Activated CD8-positive, alpha-beta T cell treated with anti-CD3 and anti-CD28 coated beads, Interleukin-2, amount 10 ng/mL, durations not matched to agents 7 days and 5 days (primary cell): ENCODE measurements at regions not wholly inside any gene's neighbourhood (a gene's known extent, or its start where the extent isn't known, plus 50 kb on each side); places are given as distances from the start of the nearest gene placed in this dataset.

Source experiments
- ATAC-seq: fragments of 150-1000 bp; cut with Tn5 transposase; one replicate; pipeline ENCODE4 v1.10.0; 2021; ENCODE audit warnings: moderate library complexity
- CTCF ChIA-PET: fragments of 350-600 bp; sonication (Branson Sonifier 250); formaldehyde crosslinking; loops from one replicate; lab custom pipeline; 2021; ENCODE audit warnings: antibody characterized with exemption; lab: Charles Lee
- POLR2A ChIA-PET: fragments of 350-600 bp; sonication (Branson Sonifier 250); formaldehyde crosslinking; loops from one replicate; lab custom pipeline; 2021; ENCODE audit warnings: antibody characterized with exemption; lab: Charles Lee
- DNase-seq: peaks from one replicate; pipeline ENCODE4 v3.0.0-alpha.2; 2020
- H3K27ac Mint-ChIP-seq: one replicate; pipeline ENCODE4 v1.8.0; 2021; ENCODE audit warnings: mild to moderate bottlenecking, mixed read lengths
- H3K27me3 Mint-ChIP-seq: one replicate; pipeline ENCODE4 v1.8.0; 2021; ENCODE audit warnings: low read depth, mixed read lengths
- H3K36me3 Mint-ChIP-seq: one replicate; pipeline ENCODE4 v1.8.0; 2021; ENCODE audit warnings: low read depth, mixed read lengths
- H3K4me1 Mint-ChIP-seq: one replicate; pipeline ENCODE4 v1.8.0; 2021; ENCODE audit warnings: low read depth, mixed read lengths
- H3K4me3 Mint-ChIP-seq: one replicate; pipeline ENCODE4 v1.8.0; 2021; ENCODE audit warnings: mild to moderate bottlenecking, mixed read lengths
- H3K9me3 Mint-ChIP-seq: one replicate; pipeline ENCODE4 v1.8.0; 2022; ENCODE audit warnings: mixed read lengths; ENCODE audit not compliant: insufficient read depth

- Mint-ChIP-seq H3K4me1 (no peaks in the 10 kb centered on the region), H3K36me3 (no peaks in the 10 kb centered on the region), H3K27ac (no peak overlapping the region), H3K27me3 (no peaks in the 10 kb centered on the region), H3K9me3 (no peaks in the 10 kb centered on the region), H3K4me3 (no peak overlapping the region)
- ChIA-PET CTCF (interaction anchor here (0.6 to 1.8 kb wide), 9 partner anchors 11 to 634 kb away, joined by 3 to 10 read pairs (median 3); no protein-coding TSS in a partner anchor), POLR2A (no interaction called here)
- DNase-seq (no peak), ATAC-seq (no peak)
Observed at GRCh38 chr3:69441040-69441439, 55.2 kb upstream of the FRMD4B start.

- DNase-seq = no peak
- Mint-ChIP-seq H3K27me3 (no peaks in the 10 kb centered on the region), H3K9me3 (no peaks in the 10 kb centered on the region), H3K27ac (no peak overlapping the region), H3K4me3 (no peak overlapping the region), H3K4me1 (no peaks in the 10 kb centered on the region), H3K36me3 (no peaks in the 10 kb centered on the region)
- CTCF ChIA-PET = interaction anchor here (0.7 to 1.8 kb wide), 5 partner anchors 12 to 278 kb away, joined by 3 to 10 read pairs (median 5); no protein-coding TSS in a partner anchor
- POLR2A ChIA-PET = no interaction called here
- no peak for ATAC-seq
Observed at GRCh38 chr3:69439643-69440270, 53.9 kb upstream of the FRMD4B start.

- CTCF ChIA-PET = no interaction called here
- no peaks in the 10 kb centered on the region for H3K27me3 Mint-ChIP-seq
- H3K27ac Mint-ChIP-seq = no peak overlapping the region
- POLR2A ChIA-PET = no interaction called here
- H3K4me1 Mint-ChIP-seq = no peaks in the 10 kb centered on the region
- ATAC-seq (no peak), DNase-seq (no peak)
- H3K4me3 Mint-ChIP-seq = no peak overlapping the region
- no peaks in the 10 kb centered on the region for H3K9me3 Mint-ChIP-seq
- H3K36me3 Mint-ChIP-seq = no peaks in the 10 kb centered on the region
Observed at GRCh38 chr3:69438476-69438875, 52.6 kb upstream of the FRMD4B start.

- ChIA-PET POLR2A (no interaction called here), CTCF (interaction anchor here (0.6 to 1.3 kb wide), 3 partner anchors 10 to 236 kb away, joined by 3 to 4 read pairs (median 4); no protein-coding TSS in a partner anchor)
- DNase-seq (no peak), ATAC-seq (no peak)
- Mint-ChIP-seq H3K9me3 (no peaks in the 10 kb centered on the region), H3K4me1 (no peaks in the 10 kb centered on the region), H3K36me3 (no peaks in the 10 kb centered on the region), H3K27ac (no peak overlapping the region), H3K27me3 (peaks cover 6% of the 10 kb centered on the region), H3K4me3 (no peak overlapping the region)
Observed at GRCh38 chr3:69435274-69436265, 49.7 kb upstream of the FRMD4B start.
